ENCODE measurements at regions not wholly inside any gene's neighbourhood (a gene's known extent, or its start where the extent isn't known, plus 50 kb on each side); places are given as distances from the start of the nearest gene placed in this dataset.

GRCh38 chr5:44981708-44982107, 173.0 kb downstream of the MRPS30 start:
- peaks cover 87% of the 10 kb centered on the region for H3K9me3 Mint-ChIP-seq

GRCh38 chr5:44983006-44983405, 174.3 kb downstream of the MRPS30 start:
- DNase-seq (ENCODE audit: low spot score) (no peak), ATAC-seq (no peak)
- H3K27ac Mint-ChIP-seq = no peak overlapping the region
- no peaks in the 10 kb centered on the region for H3K27me3 Mint-ChIP-seq (ENCODE audit: low read depth)
- no peak for TF ChIP-seq AFF4 (CRISPR knock-in tag; IDR thresholded peaks at IDR 0.05; ENCODE audit: borderline replicate concordance)
- TF ChIP-seq SMAD3 (CRISPR knock-in tag; IDR thresholded peaks at IDR 0.05; ENCODE audit: borderline replicate concordance) = no peak
- no peak for TF ChIP-seq USF2 (CRISPR knock-in tag; IDR thresholded peaks at IDR 0.05)
- no peak for TF ChIP-seq FOXJ3 (CRISPR knock-in tag; IDR thresholded peaks at IDR 0.05; ENCODE audit: borderline replicate concordance)
- TF ChIP-seq KAT7 (CRISPR knock-in tag; IDR thresholded peaks at IDR 0.05; ENCODE audit: borderline replicate concordance) = no peak
- no peak for TF ChIP-seq CREB1 (CRISPR knock-in tag; IDR thresholded peaks at IDR 0.05)
- no peak for TF ChIP-seq IRF1 (CRISPR knock-in tag; IDR thresholded peaks at IDR 0.05)
- no peak for TF ChIP-seq ZNF263 (CRISPR knock-in tag; IDR thresholded peaks at IDR 0.05; ENCODE audit: low read depth)
- ChIA-PET POLR2A (no interaction called here), CTCF (no interaction called here)
- H3K4me1 Mint-ChIP-seq = no peaks in the 10 kb centered on the region
- peaks cover 93% of the 10 kb centered on the region for H3K9me3 Mint-ChIP-seq
- H3K36me3 Mint-ChIP-seq = peaks cover 70% of the 10 kb centered on the region
- no peak overlapping the region for H3K4me3 Mint-ChIP-seq

More at GRCh38 chr5:44981708-44982107, 173.0 kb downstream of the MRPS30 start:
- CTCF ChIA-PET = no interaction called here
- POLR2A ChIA-PET = no interaction called here
- Mint-ChIP-seq H3K27ac (no peak overlapping the region), H3K27me3 (ENCODE audit: low read depth) (no peaks in the 10 kb centered on the region), H3K4me1 (no peaks in the 10 kb centered on the region), H3K36me3 (peaks cover 58% of the 10 kb centered on the region), H3K4me3 (no peak overlapping the region)
- TF ChIP-seq ZNF317 (CRISPR knock-in tag; IDR thresholded peaks at IDR 0.05; ENCODE audit: borderline replicate concordance, low read depth) = no peak
- no peak for TF ChIP-seq FOXP4 (CRISPR knock-in tag; IDR thresholded peaks at IDR 0.05)
- no peak for TF ChIP-seq GABPB1 (CRISPR knock-in tag; IDR thresholded peaks at IDR 0.05)
- TF ChIP-seq ELF4 (CRISPR knock-in tag; IDR thresholded peaks at IDR 0.05; ENCODE audit: low read depth) = no peak
- TF ChIP-seq E2F5 (CRISPR knock-in tag; IDR thresholded peaks at IDR 0.05) = no peak
- TF ChIP-seq FOXJ3 (CRISPR knock-in tag; IDR thresholded peaks at IDR 0.05; ENCODE audit: borderline replicate concordance) = no peak
- TF ChIP-seq MLX (CRISPR knock-in tag; IDR thresholded peaks at IDR 0.05) = no peak
- TF ChIP-seq KAT7 (CRISPR knock-in tag; IDR thresholded peaks at IDR 0.05; ENCODE audit: borderline replicate concordance) = no peak
- TF ChIP-seq JAZF1 (CRISPR knock-in tag; IDR thresholded peaks at IDR 0.05) = no peak
- TF ChIP-seq ZNF281 (CRISPR knock-in tag; IDR thresholded peaks at IDR 0.05) = no peak
- no peak for TF ChIP-seq TEAD4 (CRISPR knock-in tag; IDR thresholded peaks at IDR 0.05)
- DNase-seq (ENCODE audit: low spot score) (no peak), ATAC-seq (no peak)

Data from WTC11 (cell line).